ENCODE measurements at regions not wholly inside any gene's neighbourhood (a gene's known extent, or its start where the extent isn't known, plus 50 kb on each side); places are given as distances from the start of the nearest gene placed in this dataset.

- Mint-ChIP-seq H3K27ac (peak overlapping the region; percentile 94 to 95), H3K36me3 (no peaks in the 10 kb centered on the region), H3K27me3 (no peaks in the 10 kb centered on the region), H3K4me1 (peaks cover 55 to 61% (median 57%) of the 10 kb centered on the region in 3 donors), H3K9me3 (no peaks in the 10 kb centered on the region), H3K4me3 (peak overlapping the region; percentile 55 to 65 (median 55))
- DNase-seq = no peak
- no peaks in the 10 kb centered on the region for H3K27me3 ChIP-seq (replicated peaks in 1 of 2; ENCODE audit: control insufficient read depth in 2 of 2, extremely low read depth in 1 of 2, insufficient read depth in 2 of 2, low read length in 1 of 2)
- peak in 3 of 4 experiments; percentile 20 to 37 (median 33) for ATAC-seq (replicated peaks in 1 of 4)
- no peak overlapping the region for H3K4me3 ChIP-seq (ENCODE audit: control insufficient read depth in 1 of 2, extremely low read depth in 1 of 2, low read length in 1 of 2)
- POLR2A ChIA-PET = interaction anchor here (0.5 to 1.9 kb wide), 21 partner anchors 13 to 802 kb away, joined by 3 to 7 read pairs (median 3); partner anchors contain the start of gene STK17B (in 1 of the 2)
- peak overlapping the region; percentile 57 for H3K27ac ChIP-seq (ENCODE audit: low read length)
- H3K4me1 ChIP-seq (ENCODE audit: control insufficient read depth in 1 of 2, extremely low read depth in 1 of 2, insufficient read depth in 2 of 2, low read length in 2 of 2) = peaks cover 23 to 32% of the 10 kb centered on the region in 2 experiments
- 67% methylated on average over 1 of the region's 5 CpGs for WGBS (ENCODE audit: insufficient coverage)
- H3K36me3 ChIP-seq (ENCODE audit: control insufficient read depth in 2 of 2, extremely low read depth in 1 of 2, insufficient read depth in 1 of 2, low read length in 1 of 2) = no peaks in the 10 kb centered on the region
- CTCF ChIA-PET = interaction anchor here (0.5 to 6.7 kb wide), 50 partner anchors 9 to 714 kb away, joined by 3 to 68 read pairs (median 4); partner anchors contain the start of gene DNAH7 (in 1 of the 2)
- H3K9me3 ChIP-seq = no peaks in the 10 kb centered on the region
Measured at GRCh38 chr2:196275646-196276352, 104.4 kb upstream of the STK17B start.

GRCh38 chr2:196276421-196276820 lies 105.0 kb upstream of the STK17B start:
- peaks cover 23 to 32% of the 10 kb centered on the region in 2 experiments for H3K4me1 ChIP-seq (ENCODE audit: control insufficient read depth in 1 of 2, extremely low read depth in 1 of 2, insufficient read depth in 2 of 2, low read length in 2 of 2)
- ATAC-seq (replicated peaks in 1 of 4) = no peak
- H3K9me3 ChIP-seq = no peaks in the 10 kb centered on the region
- Mint-ChIP-seq H3K4me1 (peaks cover 52 to 57% (median 55%) of the 10 kb centered on the region in 3 donors), H3K4me3 (peak overlapping the region; percentile 55 to 65 (median 55)), H3K27me3 (no peaks in the 10 kb centered on the region), H3K27ac (peak overlapping the region; percentile 94 to 95), H3K36me3 (no peaks in the 10 kb centered on the region), H3K9me3 (no peaks in the 10 kb centered on the region)
- no CpG with 5 or more reads among the region's 2 CpGs for WGBS (ENCODE audit: insufficient coverage)
- ChIA-PET CTCF (interaction anchor here (0.5 to 6.7 kb wide), 51 partner anchors 9 to 714 kb away, joined by 3 to 68 read pairs (median 4); partner anchors contain the start of genes DNAH7 (in 1 of the 2) and STK17B (in 1 of the 2)), POLR2A (interaction anchor here (0.5 to 1.9 kb wide), 24 partner anchors 14 to 803 kb away, joined by 3 to 7 read pairs (median 3); partner anchors contain the start of gene STK17B (in 1 of the 2))
- H3K4me3 ChIP-seq (ENCODE audit: control insufficient read depth in 1 of 2, extremely low read depth in 1 of 2, low read length in 1 of 2) = no peak overlapping the region
- H3K27ac ChIP-seq (ENCODE audit: low read length) = peak overlapping the region; percentile 57
- H3K36me3 ChIP-seq (ENCODE audit: control insufficient read depth in 2 of 2, extremely low read depth in 1 of 2, insufficient read depth in 1 of 2, low read length in 1 of 2) = no peaks in the 10 kb centered on the region
- no peak for DNase-seq
- no peaks in the 10 kb centered on the region for H3K27me3 ChIP-seq (replicated peaks in 1 of 2; ENCODE audit: control insufficient read depth in 2 of 2, extremely low read depth in 1 of 2, insufficient read depth in 2 of 2, low read length in 1 of 2)

- peaks cover 23 to 32% of the 10 kb centered on the region in 2 experiments for H3K4me1 ChIP-seq (ENCODE audit: control insufficient read depth in 1 of 2, extremely low read depth in 1 of 2, insufficient read depth in 2 of 2, low read length in 2 of 2)
- peak overlapping the region; percentile 39 to 68 for H3K27ac Mint-ChIP-seq
- no peaks in the 10 kb centered on the region for H3K9me3 Mint-ChIP-seq
- peak in 24 of 35 experiments; percentile 16 to 76 (median 34) for DNase-seq
- no peaks in the 10 kb centered on the region for H3K36me3 ChIP-seq (ENCODE audit: control insufficient read depth in 2 of 2, extremely low read depth in 1 of 2, insufficient read depth in 1 of 2, low read length in 1 of 2)
- POLR2A ChIA-PET = interaction anchor here (0.5 to 1.9 kb wide), 19 partner anchors 14 to 143 kb away, joined by 3 to 7 read pairs (median 3); partner anchors contain the start of gene STK17B (in 1 of the 2)
- no peaks in the 10 kb centered on the region for H3K27me3 Mint-ChIP-seq
- ATAC-seq (replicated peaks in 1 of 4) = peak; percentile 43 to 58 (median 48)
- H3K4me3 Mint-ChIP-seq = peak overlapping the region in 1 of 3 donors; percentile 55
- WGBS (ENCODE audit: insufficient coverage) = no CpG with 5 or more reads among the region's 2 CpGs
- no peaks in the 10 kb centered on the region for H3K9me3 ChIP-seq
- H3K4me1 Mint-ChIP-seq = peaks cover 52 to 55% (median 52%) of the 10 kb centered on the region in 3 donors
- H3K27me3 ChIP-seq (replicated peaks in 1 of 2; ENCODE audit: control insufficient read depth in 2 of 2, extremely low read depth in 1 of 2, insufficient read depth in 2 of 2, low read length in 1 of 2) = no peaks in the 10 kb centered on the region
- peak overlapping the region; percentile 57 for H3K27ac ChIP-seq (ENCODE audit: low read length)
- CTCF ChIA-PET = interaction anchor here (0.9 to 6.7 kb wide), 35 partner anchors 9 to 209 kb away, joined by 3 to 68 read pairs (median 5); partner anchors contain the start of genes DNAH7 (in 1 of the 2) and STK17B (in 1 of the 2)
- no peak overlapping the region for H3K4me3 ChIP-seq (ENCODE audit: control insufficient read depth in 1 of 2, extremely low read depth in 1 of 2, low read length in 1 of 2)
- H3K36me3 Mint-ChIP-seq = no peaks in the 10 kb centered on the region
Measured at GRCh38 chr2:196277002-196277401, 105.6 kb upstream of the STK17B start.

- peak in 1 of 4 experiments; percentile 33 for ATAC-seq (replicated peaks in 1 of 4)
- H3K27ac Mint-ChIP-seq = peak overlapping the region in 1 of 2 donors; percentile 71
Measured at GRCh38 chr2:196278491-196278911, 107.1 kb upstream of the STK17B start.

GRCh38 chr2:196279541-196279940 lies 108.2 kb upstream of the STK17B start:
- POLR2A ChIA-PET = interaction anchor here (0.6 to 1.7 kb wide), 6 partner anchors 68 to 142 kb away, joined by 3 to 4 read pairs (median 3); no protein-coding TSS in a partner anchor
- DNase-seq (no peak), ATAC-seq (replicated peaks in 1 of 4) (no peak)
- Mint-ChIP-seq H3K36me3 (peaks cover 3% of the 10 kb centered on the region), H3K4me1 (peaks cover 44 to 52% (median 46%) of the 10 kb centered on the region in 3 donors), H3K4me3 (no peak overlapping the region), H3K27ac (peak overlapping the region in 1 of 2 donors; percentile 18), H3K9me3 (no peaks in the 10 kb centered on the region), H3K27me3 (no peaks in the 10 kb centered on the region)
- Histone ChIP-seq H3K4me1 (ENCODE audit: control insufficient read depth in 1 of 2, extremely low read depth in 1 of 2, insufficient read depth in 2 of 2, low read length in 2 of 2) (peaks cover 15 to 21% of the 10 kb centered on the region in 2 experiments), H3K9me3 (no peaks in the 10 kb centered on the region), H3K4me3 (ENCODE audit: control insufficient read depth in 1 of 2, extremely low read depth in 1 of 2, low read length in 1 of 2) (no peak overlapping the region), H3K27me3 (replicated peaks in 1 of 2; ENCODE audit: control insufficient read depth in 2 of 2, extremely low read depth in 1 of 2, insufficient read depth in 2 of 2, low read length in 1 of 2) (no peaks in the 10 kb centered on the region), H3K36me3 (ENCODE audit: control insufficient read depth in 2 of 2, extremely low read depth in 1 of 2, insufficient read depth in 1 of 2, low read length in 1 of 2) (no peaks in the 10 kb centered on the region), H3K27ac (ENCODE audit: low read length) (no peak overlapping the region)
- 95% methylated on average over 2 of the region's 3 CpGs for WGBS (ENCODE audit: insufficient coverage)
- CTCF ChIA-PET = interaction anchor here (0.5 to 6.7 kb wide), 11 partner anchors 13 to 1239 kb away, joined by 3 to 68 read pairs (median 4); no protein-coding TSS in a partner anchor

More at GRCh38 chr2:196278491-196278911, 107.1 kb upstream of the STK17B start:
- Mint-ChIP-seq H3K4me3 (no peak overlapping the region), H3K27me3 (no peaks in the 10 kb centered on the region), H3K4me1 (peaks cover 47 to 53% (median 52%) of the 10 kb centered on the region in 3 donors), H3K9me3 (no peaks in the 10 kb centered on the region), H3K36me3 (no peaks in the 10 kb centered on the region)
- Histone ChIP-seq H3K27me3 (replicated peaks in 1 of 2; ENCODE audit: control insufficient read depth in 2 of 2, extremely low read depth in 1 of 2, insufficient read depth in 2 of 2, low read length in 1 of 2) (no peaks in the 10 kb centered on the region), H3K4me3 (ENCODE audit: control insufficient read depth in 1 of 2, extremely low read depth in 1 of 2, low read length in 1 of 2) (no peak overlapping the region), H3K4me1 (ENCODE audit: control insufficient read depth in 1 of 2, extremely low read depth in 1 of 2, insufficient read depth in 2 of 2, low read length in 2 of 2) (peaks cover 23 to 31% of the 10 kb centered on the region in 2 experiments), H3K36me3 (ENCODE audit: control insufficient read depth in 2 of 2, extremely low read depth in 1 of 2, insufficient read depth in 1 of 2, low read length in 1 of 2) (no peaks in the 10 kb centered on the region), H3K27ac (ENCODE audit: low read length) (no peak overlapping the region), H3K9me3 (no peaks in the 10 kb centered on the region)
- no CpG with 5 or more reads among the region's 10 CpGs for WGBS (ENCODE audit: insufficient coverage)
- DNase-seq = peak in 3 of 35 experiments; percentile 24 to 54 (median 38)
- ChIA-PET CTCF (interaction anchor here (0.6 to 6.7 kb wide), 17 partner anchors 11 to 200 kb away, joined by 3 to 68 read pairs (median 3); no protein-coding TSS in a partner anchor), POLR2A (interaction anchor here (0.6 to 1.7 kb wide), 4 partner anchors 62 to 135 kb away, joined by 3 to 4 read pairs (median 3); no protein-coding TSS in a partner anchor)
